Left forelimb (tissue), 1 donor: ENCODE measurements at regions not wholly inside any gene's neighbourhood (a gene's known extent, or its start where the extent isn't known, plus 50 kb on each side); places are given as distances from the start of the nearest gene placed in this dataset.

ENCODE experiments used
- DNase-seq: peaks from one replicate; pipeline ENCODE4 v3.0.0-alpha.2; 2018; ENCODE audit warnings: low spot score

- no peak for DNase-seq
These were observed 202.3 kb upstream of the LMNTD1 start for GRCh38 chr12:25755136-25755970.

- no peak for DNase-seq
These were observed 202.6 kb upstream of the RASSF8 start for GRCh38 chr12:25755971-25756260.

- no peak for DNase-seq
These were observed 201.3 kb upstream of the RASSF8 start for GRCh38 chr12:25757037-25757665.

- no peak for DNase-seq
These were observed 198.7 kb upstream of the RASSF8 start for GRCh38 chr12:25759752-25760151.

GRCh38 chr12:25761356-25761755 lies 197.1 kb upstream of the RASSF8 start:
- DNase-seq: no peak

- DNase-seq: no peak
These were observed 194.1 kb upstream of the RASSF8 start for GRCh38 chr12:25764409-25764808.

GRCh38 chr12:25764892-25765291 lies 193.6 kb upstream of the RASSF8 start:
- no peak for DNase-seq

GRCh38 chr12:25767606-25768005 lies 190.9 kb upstream of the RASSF8 start:
- no peak for DNase-seq

- no peak for DNase-seq
These were observed 190.3 kb upstream of the RASSF8 start for GRCh38 chr12:25768151-25768550.

GRCh38 chr12:25769082-25769945 lies 189.2 kb upstream of the RASSF8 start:
- no peak for DNase-seq

- no peak for DNase-seq
These were observed 187.4 kb upstream of the RASSF8 start for GRCh38 chr12:25771041-25771440.

- no peak for DNase-seq
These were observed 187.0 kb upstream of the RASSF8 start for GRCh38 chr12:25771476-25771875.

GRCh38 chr12:25775968-25776367 lies 182.5 kb upstream of the RASSF8 start:
- DNase-seq: no peak

- no peak for DNase-seq
These were observed 177.7 kb upstream of the RASSF8 start for GRCh38 chr12:25780771-25781170.

- no peak for DNase-seq
These were observed 177.2 kb upstream of the RASSF8 start for GRCh38 chr12:25781232-25781631.

GRCh38 chr12:25783566-25783965 lies 174.9 kb upstream of the RASSF8 start:
- DNase-seq: no peak

GRCh38 chr12:25784669-25785068 lies 173.8 kb upstream of the RASSF8 start:
- DNase-seq: no peak

- no peak for DNase-seq
These were observed 173.3 kb upstream of the RASSF8 start for GRCh38 chr12:25785134-25785533.

- DNase-seq: no peak
These were observed 170.8 kb upstream of the RASSF8 start for GRCh38 chr12:25787701-25788100.

GRCh38 chr12:25788707-25789442 lies 169.6 kb upstream of the RASSF8 start:
- DNase-seq: no peak

- no peak for DNase-seq
These were observed 168.9 kb upstream of the RASSF8 start for GRCh38 chr12:25789541-25789944.

GRCh38 chr12:25792031-25792430 lies 166.5 kb upstream of the RASSF8 start:
- no peak for DNase-seq
